ENCODE measurements at regions not wholly inside any gene's neighbourhood (a gene's known extent, or its start where the extent isn't known, plus 50 kb on each side); places are given as distances from the start of the nearest gene placed in this dataset.

GRCh38 chr6:40841721-40842120 is 197.3 kb downstream of the UNC5CL start:
- TF ChIP-seq EZH2 (IDR thresholded peaks at IDR 0.05; ENCODE audit: low read length) (no peak), CTCF (optimal IDR thresholded peaks at IDR 0.05 in 1 of 3, IDR thresholded peaks at IDR 0.05 in 1 of 3, conservative IDR thresholded peaks at IDR 0.05 in 1 of 3; ENCODE audit: extremely low read depth in 1 of 3, insufficient read depth in 2 of 3, low read length in 3 of 3) (no peak)

GRCh38 chr6:40832691-40833090 is 206.3 kb downstream of the UNC5CL start:
- no peak overlapping the region for H2AFZ ChIP-seq (ENCODE audit: control insufficient read depth, low read length)
- no peaks in the 10 kb centered on the region for H3K9me3 ChIP-seq (ENCODE audit: control insufficient read depth, low read depth, low read length)
- no peak for DNase-seq (ENCODE audit: low read depth, low spot score)
- no peaks in the 10 kb centered on the region for H3K79me2 ChIP-seq (ENCODE audit: control insufficient read depth, insufficient read depth, low read length)
- no peaks in the 10 kb centered on the region for H3K4me1 ChIP-seq (ENCODE audit: control insufficient read depth, extremely low read depth, insufficient read depth, low read length)
- no peak for FAIRE-seq
- dilution Hi-C loops (cut with MboI; ENCODE audit: extremely low pct_ligation_motif_present, low sequenced_read_pairs) = no loop called here
- H3K9ac ChIP-seq (ENCODE audit: control insufficient read depth, extremely low read depth, insufficient read depth, low read length) = no peak overlapping the region
- H3K36me3 ChIP-seq (ENCODE audit: control insufficient read depth in 2 of 2, extremely low read depth in 1 of 2, insufficient read depth in 2 of 2, low read length in 2 of 2) = no peaks in the 10 kb centered on the region
- H3K9me1 ChIP-seq (ENCODE audit: control insufficient read depth, extremely low read depth, insufficient read depth, low read length) = no peaks in the 10 kb centered on the region
- H3K4me2 ChIP-seq (ENCODE audit: control insufficient read depth, extremely low read depth, insufficient read depth, low read depth, low read length) = no peak overlapping the region
- H3K4me3 ChIP-seq (ENCODE audit: control insufficient read depth in 2 of 3, extremely low read depth in 1 of 3, insufficient read depth in 2 of 3, low read depth in 1 of 3, low read length in 3 of 3) = no peak overlapping the region
- H3K27me3 ChIP-seq (ENCODE audit: control insufficient read depth, extremely low read depth, insufficient read depth, low read length) = peaks cover 7% of the 10 kb centered on the region
- H4K20me1 ChIP-seq (ENCODE audit: control insufficient read depth, extremely low read depth, insufficient read depth, low read length) = no peaks in the 10 kb centered on the region
- H3K27ac ChIP-seq (ENCODE audit: control insufficient read depth, insufficient read depth, low read length) = no peak overlapping the region
- TF ChIP-seq CTCF (optimal IDR thresholded peaks at IDR 0.05 in 1 of 3, IDR thresholded peaks at IDR 0.05 in 1 of 3, conservative IDR thresholded peaks at IDR 0.05 in 1 of 3; ENCODE audit: extremely low read depth in 1 of 3, insufficient read depth in 2 of 3, low read length in 3 of 3) (no peak), EZH2 (IDR thresholded peaks at IDR 0.05; ENCODE audit: low read length) (no peak)

More at GRCh38 chr6:40841721-40842120, 197.3 kb downstream of the UNC5CL start:
- peaks cover 20% of the 10 kb centered on the region for H3K27me3 ChIP-seq (ENCODE audit: control insufficient read depth, extremely low read depth, insufficient read depth, low read length)
- no peaks in the 10 kb centered on the region for H3K9me3 ChIP-seq (ENCODE audit: control insufficient read depth, low read depth, low read length)
- no peak overlapping the region for H2AFZ ChIP-seq (ENCODE audit: control insufficient read depth, low read length)
- no peaks in the 10 kb centered on the region for H3K36me3 ChIP-seq (ENCODE audit: control insufficient read depth in 2 of 2, extremely low read depth in 1 of 2, insufficient read depth in 2 of 2, low read length in 2 of 2)
- no peak overlapping the region for H3K4me3 ChIP-seq (ENCODE audit: control insufficient read depth in 2 of 3, extremely low read depth in 1 of 3, insufficient read depth in 2 of 3, low read depth in 1 of 3, low read length in 3 of 3)
- H3K4me2 ChIP-seq (ENCODE audit: control insufficient read depth, extremely low read depth, insufficient read depth, low read depth, low read length) = no peak overlapping the region
- DNase-seq (ENCODE audit: low read depth, low spot score) (no peak), FAIRE-seq (no peak)
- H4K20me1 ChIP-seq (ENCODE audit: control insufficient read depth, extremely low read depth, insufficient read depth, low read length) = no peaks in the 10 kb centered on the region
- no peak overlapping the region for H3K9ac ChIP-seq (ENCODE audit: control insufficient read depth, extremely low read depth, insufficient read depth, low read length)
- dilution Hi-C loops (cut with MboI; ENCODE audit: extremely low pct_ligation_motif_present, low sequenced_read_pairs) = loop anchor here (10.0 kb wide), 1 partner anchor 57 kb away; no protein-coding TSS in a partner anchor
- no peaks in the 10 kb centered on the region for H3K9me1 ChIP-seq (ENCODE audit: control insufficient read depth, extremely low read depth, insufficient read depth, low read length)
- no peak overlapping the region for H3K27ac ChIP-seq (ENCODE audit: control insufficient read depth, insufficient read depth, low read length)
- no peaks in the 10 kb centered on the region for H3K4me1 ChIP-seq (ENCODE audit: control insufficient read depth, extremely low read depth, insufficient read depth, low read length)
- H3K79me2 ChIP-seq (ENCODE audit: control insufficient read depth, insufficient read depth, low read length) = no peaks in the 10 kb centered on the region
